ENCODE measurements at regions not wholly inside any gene's neighbourhood (a gene's known extent, or its start where the extent isn't known, plus 50 kb on each side); places are given as distances from the start of the nearest gene placed in this dataset.

DNA sequence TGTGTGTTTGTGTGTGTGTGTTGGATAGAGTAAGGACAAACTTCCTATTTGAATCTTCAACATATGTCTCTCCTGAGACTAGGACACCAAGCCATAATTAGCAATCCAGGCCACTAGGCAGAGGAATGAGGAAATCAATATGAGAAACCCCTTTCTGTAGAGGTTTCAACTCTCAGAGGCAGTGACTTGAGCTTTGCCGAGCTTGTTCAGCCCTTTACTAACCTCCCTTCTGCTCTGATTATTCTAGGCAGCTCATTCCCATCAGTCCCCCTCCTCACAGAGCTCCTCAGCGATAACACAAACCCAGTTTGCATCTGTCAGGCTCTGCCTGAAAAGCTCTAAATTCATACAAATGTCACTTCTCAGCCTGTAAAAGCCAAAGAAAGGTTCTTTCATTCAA is 1030.3 kb downstream of the CDH8 start:
- TF ChIP-seq EZH2 (IDR thresholded peaks at IDR 0.05; ENCODE audit: insufficient read depth, poor library complexity, severe bottlenecking): no peak
- no peak for TF ChIP-seq EZH2phosphoT487 (IDR thresholded peaks at IDR 0.05; ENCODE audit: insufficient read depth, low read depth)
